Activated B cell treated with CpG ODN at 0.5 μM for 24 hours (primary cell): ENCODE measurements at regions not wholly inside any gene's neighbourhood (a gene's known extent, or its start where the extent isn't known, plus 50 kb on each side); places are given as distances from the start of the nearest gene placed in this dataset.

Experiments
- ATAC-seq: fragments of 200-7000 bp; cut with Tn5 transposase; one replicate; pipeline ENCODE4 v1.10.0; 2021; ENCODE audit warnings: low read depth, mild to moderate bottlenecking, moderate library complexity
- CTCF ChIA-PET: fragments of 350-600 bp; sonication (Branson Sonifier 250); formaldehyde crosslinking; loops from one replicate; lab custom pipeline; 2021; ENCODE audit warnings: antibody characterized with exemption; lab: Charles Lee
- POLR2A ChIA-PET: fragments of 350-600 bp; sonication (Branson Sonifier 250); formaldehyde crosslinking; loops from one replicate; lab custom pipeline; 2021; ENCODE audit warnings: antibody characterized with exemption; lab: Charles Lee
- DNase-seq: peaks from one replicate; pipeline ENCODE4 v3.0.0; 2022
- H3K27ac Mint-ChIP-seq: one replicate; pipeline ENCODE4 v1.8.0; 2020; ENCODE audit warnings: mixed read lengths
- H3K27me3 Mint-ChIP-seq: one replicate; pipeline ENCODE4 v1.8.0; 2021; ENCODE audit warnings: mixed read lengths
- H3K36me3 Mint-ChIP-seq: one replicate; pipeline ENCODE4 v1.8.0; 2021; ENCODE audit warnings: low read depth, mixed read lengths
- H3K4me1 Mint-ChIP-seq: one replicate; pipeline ENCODE4 v1.8.0; 2021; ENCODE audit warnings: mixed read lengths
- H3K4me3 Mint-ChIP-seq: one replicate; pipeline ENCODE4 v1.8.0; 2020; ENCODE audit warnings: mild to moderate bottlenecking, mixed read lengths
- H3K9me3 Mint-ChIP-seq: one replicate; pipeline ENCODE4 v1.8.0; 2020; ENCODE audit warnings: mixed read lengths
- CTCF ChIP-seq: fragments of 200-600 bp; IDR thresholded peaks from one replicate; pipeline ENCODE4 v1.8.0; 2022; ENCODE audit warnings: antibody characterized with exemption, mild to moderate bottlenecking
- intact Hi-C: fragments of 100-400 bp; cut with micrococcal nuclease; formaldehyde crosslinking; loops from one replicate; pipeline ENCODE4 v1.15.1; 2024

- CTCF ChIA-PET = no interaction called here
- H3K4me3 Mint-ChIP-seq = no peak overlapping the region
- no peaks in the 10 kb centered on the region for H3K4me1 Mint-ChIP-seq
- H3K27me3 Mint-ChIP-seq = no peaks in the 10 kb centered on the region
- POLR2A ChIA-PET = no interaction called here
- H3K9me3 Mint-ChIP-seq = no peaks in the 10 kb centered on the region
- no peaks in the 10 kb centered on the region for H3K36me3 Mint-ChIP-seq
- ATAC-seq = no peak
- no peak for DNase-seq
- intact Hi-C loops = no loop called here
- no peak overlapping the region for H3K27ac Mint-ChIP-seq
- no peak for TF ChIP-seq CTCF
Measured at GRCh38 chr4:170305627-170306026, 215.9 kb upstream of the AADAT start.

GRCh38 chr4:170281027-170281426, 191.3 kb upstream of the AADAT start:
- ATAC-seq (no peak), DNase-seq (no peak)
- Mint-ChIP-seq H3K4me3 (no peak overlapping the region), H3K36me3 (no peaks in the 10 kb centered on the region), H3K9me3 (no peaks in the 10 kb centered on the region), H3K4me1 (no peaks in the 10 kb centered on the region), H3K27me3 (no peaks in the 10 kb centered on the region), H3K27ac (no peak overlapping the region)
- intact Hi-C loops = no loop called here
- TF ChIP-seq CTCF = no peak
- ChIA-PET POLR2A (no interaction called here), CTCF (no interaction called here)

GRCh38 chr4:170278460-170278859, 188.7 kb upstream of the AADAT start:
- intact Hi-C loops = no loop called here
- Mint-ChIP-seq H3K4me1 (no peaks in the 10 kb centered on the region), H3K36me3 (no peaks in the 10 kb centered on the region), H3K27me3 (no peaks in the 10 kb centered on the region), H3K27ac (no peak overlapping the region), H3K9me3 (no peaks in the 10 kb centered on the region), H3K4me3 (no peak overlapping the region)
- ChIA-PET POLR2A (no interaction called here), CTCF (interaction anchor here (1.1 kb wide), 1 partner anchor 18 kb away, joined by 4 read pairs; no protein-coding TSS in a partner anchor)
- no peak for TF ChIP-seq CTCF
- no peak for DNase-seq
- ATAC-seq = no peak

- no peaks in the 10 kb centered on the region for H3K4me1 Mint-ChIP-seq
- H3K27ac Mint-ChIP-seq = no peak overlapping the region
- H3K27me3 Mint-ChIP-seq = no peaks in the 10 kb centered on the region
- TF ChIP-seq CTCF = no peak
- intact Hi-C loops = no loop called here
- no peaks in the 10 kb centered on the region for H3K36me3 Mint-ChIP-seq
- POLR2A ChIA-PET = no interaction called here
- H3K9me3 Mint-ChIP-seq = no peaks in the 10 kb centered on the region
- H3K4me3 Mint-ChIP-seq = no peak overlapping the region
- CTCF ChIA-PET = no interaction called here
- ATAC-seq = no peak
- no peak for DNase-seq
Measured at GRCh38 chr4:170274616-170275015, 184.9 kb upstream of the AADAT start.

- no peak for TF ChIP-seq CTCF
- no peak overlapping the region for H3K27ac Mint-ChIP-seq
- DNase-seq (no peak), ATAC-seq (no peak)
- H3K9me3 Mint-ChIP-seq = no peaks in the 10 kb centered on the region
- ChIA-PET CTCF (no interaction called here), POLR2A (no interaction called here)
- intact Hi-C loops = no loop called here
- no peaks in the 10 kb centered on the region for H3K4me1 Mint-ChIP-seq
- H3K36me3 Mint-ChIP-seq = no peaks in the 10 kb centered on the region
- no peaks in the 10 kb centered on the region for H3K27me3 Mint-ChIP-seq
- no peak overlapping the region for H3K4me3 Mint-ChIP-seq
Measured at GRCh38 chr4:170272959-170273358, 183.2 kb upstream of the AADAT start.
